DMS53 treated with DMSO at 0.1 percent for 48 hours (cell line): ENCODE measurements at regions not wholly inside any gene's neighbourhood (a gene's known extent, or its start where the extent isn't known, plus 50 kb on each side); places are given as distances from the start of the nearest gene placed in this dataset.
"Not testable (repeated sequence)": the region's sequence is repeated elsewhere in the genome, so short reads cannot be mapped to it uniquely, and the experiment has no call there.

Experiments used
- DNase-seq: peaks from one replicate; lab custom pipeline; 2025; ENCODE audit not compliant: unreplicated experiment; lab: John Stamatoyannopoulos, UW

DNA sequence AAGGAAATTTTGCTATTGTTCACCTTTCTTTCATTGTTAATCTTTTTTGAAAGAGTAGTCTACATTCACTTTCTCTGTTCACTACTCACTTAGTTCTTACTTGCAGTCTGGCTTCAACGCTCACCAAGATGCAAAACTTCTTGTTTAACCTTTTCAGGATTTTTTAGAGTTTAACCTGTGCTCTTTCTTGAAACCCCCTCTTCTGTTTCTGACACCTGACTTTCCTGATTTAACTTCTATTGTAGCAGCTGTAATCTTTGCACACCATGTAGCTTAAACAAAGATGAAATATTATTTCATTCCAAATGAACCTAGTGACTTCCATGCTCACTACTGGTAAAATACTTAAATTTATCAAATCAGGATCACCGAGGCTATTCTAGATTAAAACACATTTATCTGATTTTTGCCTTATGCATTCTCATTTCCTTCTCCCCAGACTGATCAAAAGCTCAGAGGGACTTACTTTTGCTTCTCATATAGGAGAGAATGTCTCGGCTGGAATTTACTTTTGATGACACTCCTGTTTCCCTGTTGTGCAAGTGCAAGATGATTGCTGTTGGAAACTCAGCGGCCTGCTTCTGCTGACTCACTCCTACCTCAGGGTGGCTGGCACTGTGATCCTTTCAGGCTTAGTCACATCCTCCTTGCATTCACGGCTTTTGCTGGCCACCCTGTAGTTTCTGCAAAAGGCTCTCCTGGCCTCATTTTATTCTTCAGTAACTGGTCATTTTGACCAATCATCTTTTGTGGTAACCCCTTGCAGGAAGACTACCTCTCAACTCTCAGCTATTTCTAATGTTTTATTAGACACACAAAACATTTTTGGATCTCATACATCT lies 109.3 kb upstream of the IFNE start:
- peak; percentile 68 for DNase-seq

- no peak for DNase-seq
These were observed 109.9 kb upstream of the IFNE start for GRCh38 chr9:21592063-21592338.

DNA sequence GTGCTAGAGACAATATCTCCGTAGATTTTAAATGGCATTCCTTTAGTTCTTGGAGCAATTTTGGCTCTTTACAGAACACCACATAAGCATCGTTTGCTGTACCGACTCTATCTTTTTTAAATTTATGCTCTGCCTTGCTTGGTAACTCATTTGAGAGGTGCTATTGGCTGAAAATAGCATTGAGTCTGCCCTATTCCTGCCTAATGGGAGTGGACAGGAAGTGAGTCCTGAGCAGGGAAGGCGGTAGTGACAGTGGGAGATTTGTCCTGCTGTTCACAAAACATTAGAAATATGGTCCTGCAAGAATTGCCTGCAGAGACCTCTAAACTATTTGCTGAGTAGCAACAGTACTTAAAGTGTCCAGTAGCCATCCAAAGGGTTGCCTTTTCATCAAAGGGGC lies 115.2 kb upstream of the IFNE start:
- DNase-seq = no peak

DNA sequence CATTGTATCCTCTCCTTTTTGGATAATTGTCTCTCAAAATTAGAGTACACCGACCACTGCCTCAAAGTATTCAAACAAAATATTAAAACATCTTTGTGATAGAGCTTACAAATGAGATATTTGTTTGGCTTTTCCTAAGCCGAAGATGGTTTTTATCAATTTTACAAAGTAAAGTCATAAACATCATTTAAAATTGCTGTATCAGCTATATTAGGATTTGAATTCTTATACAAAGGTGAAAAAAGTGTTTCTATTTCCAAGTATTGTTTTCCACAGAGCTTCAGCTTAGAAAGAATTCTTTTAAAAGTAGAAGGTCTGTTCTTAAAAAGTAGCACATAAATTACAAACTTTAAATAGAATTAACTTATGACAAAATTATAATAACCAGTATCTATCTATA lies 116.6 kb upstream of the IFNE start:
- DNase-seq = no peak

GRCh38 chr9:21605489-21605931 lies 123.4 kb upstream of the IFNE start:
- DNase-seq = no peak

DNA sequence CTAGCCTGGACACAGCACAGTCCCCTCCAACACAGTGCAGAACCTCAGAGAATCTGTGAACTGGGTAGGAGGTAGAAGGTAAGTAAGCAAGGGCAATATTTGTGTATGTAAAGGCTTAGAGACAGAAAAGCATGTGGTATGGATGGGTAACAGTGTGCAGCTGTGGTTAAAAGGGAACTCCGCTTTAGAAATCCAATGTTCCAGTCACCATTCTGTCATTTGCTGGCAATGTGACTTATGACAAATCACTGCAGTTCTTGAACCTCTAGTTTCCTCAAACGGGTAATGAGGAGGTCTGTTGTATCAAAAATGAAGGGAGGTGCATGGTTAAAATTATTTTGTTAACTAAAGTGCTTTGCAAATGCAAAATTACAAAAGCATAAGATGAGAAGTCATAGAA lies 125.5 kb upstream of the IFNE start:
- DNase-seq = no peak

DNA sequence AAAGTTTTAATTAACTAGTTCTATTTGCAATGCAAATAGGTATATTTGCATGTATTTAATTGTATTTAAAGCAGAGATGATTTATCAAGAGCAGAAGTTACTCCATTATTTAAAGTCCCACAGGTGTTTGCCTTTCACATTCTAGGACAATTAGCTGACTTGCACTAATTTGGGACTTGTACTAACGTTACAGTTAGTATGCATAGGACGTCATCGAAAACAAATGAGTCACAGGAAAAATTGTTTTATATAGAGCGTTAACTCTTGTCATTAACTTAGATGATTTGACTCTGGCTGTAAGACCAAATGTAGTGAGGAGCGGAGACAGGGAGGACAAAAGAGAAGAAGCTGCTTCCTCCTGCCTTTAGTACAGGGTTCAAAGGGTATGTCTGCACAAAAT lies 126.1 kb upstream of the IFNE start:
- no peak for DNase-seq

GRCh38 chr9:21609506-21609905 lies 127.4 kb upstream of the IFNE start:
- DNase-seq = no peak

DNA sequence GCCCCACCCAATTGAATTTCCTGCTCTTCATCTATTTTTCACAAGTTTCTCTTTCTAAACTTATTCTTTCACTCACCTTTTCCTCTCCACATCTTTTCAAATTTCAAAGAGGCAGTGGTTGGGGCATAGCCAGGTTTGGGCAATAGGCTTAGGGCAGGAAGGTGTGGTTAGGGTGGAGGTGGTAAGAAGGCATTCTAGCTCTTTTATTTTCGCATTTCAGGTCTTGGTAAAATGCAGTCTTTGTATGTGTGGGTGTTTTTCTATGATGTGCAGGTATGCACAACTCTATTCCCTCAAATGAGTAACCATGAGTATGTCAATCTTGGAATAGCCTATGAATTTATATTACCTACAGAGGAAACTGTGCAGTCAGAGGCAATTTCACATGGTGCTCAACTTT lies 129.8 kb upstream of the IFNE start:
- no peak for DNase-seq

DNA sequence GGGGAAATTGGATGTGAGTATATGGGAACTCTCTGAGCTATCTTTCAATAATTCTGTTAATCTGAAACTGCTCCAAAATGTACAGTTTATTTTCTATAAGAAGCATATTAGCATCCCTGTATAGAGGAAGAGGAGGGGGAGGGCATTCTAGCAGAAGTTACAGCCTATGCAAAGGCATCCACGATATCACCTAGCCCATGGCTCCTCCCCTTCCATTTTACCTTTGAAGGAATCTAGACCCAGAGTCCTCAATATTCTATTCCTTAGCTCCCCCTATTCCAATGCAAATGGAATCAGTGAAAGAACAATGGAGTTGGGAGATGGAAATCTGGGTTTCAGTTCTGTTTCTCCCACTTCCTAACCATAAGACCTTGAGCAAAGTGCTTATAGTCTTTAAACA lies 132.9 kb upstream of the IFNE start:
- DNase-seq = no peak

DNA sequence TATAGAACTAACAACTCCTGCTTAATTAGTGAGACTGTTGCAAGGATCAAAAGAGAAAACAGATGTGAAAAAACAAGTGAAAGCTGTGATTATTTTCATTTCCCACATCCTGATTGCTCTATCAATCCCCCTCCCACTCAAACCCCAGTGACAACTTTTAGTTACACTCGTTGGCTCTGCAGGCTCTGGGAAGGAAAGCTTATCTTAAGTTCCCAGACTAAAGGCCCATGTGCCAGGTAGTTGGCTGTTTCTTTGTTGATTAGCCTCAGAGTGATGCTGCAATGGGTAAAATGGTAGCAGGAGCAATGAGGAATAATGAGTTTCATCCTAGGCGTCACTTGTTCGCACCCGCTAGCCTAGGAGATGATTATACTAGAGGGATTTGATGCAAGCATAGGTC lies 133.3 kb upstream of the IFNE start:
- DNase-seq = no peak

GRCh38 chr9:21616082-21616778 lies 134.1 kb upstream of the IFNE start:
- no peak for DNase-seq

GRCh38 chr9:21624675-21625644 lies 142.8 kb upstream of the IFNE start:
- no peak for DNase-seq

DNA sequence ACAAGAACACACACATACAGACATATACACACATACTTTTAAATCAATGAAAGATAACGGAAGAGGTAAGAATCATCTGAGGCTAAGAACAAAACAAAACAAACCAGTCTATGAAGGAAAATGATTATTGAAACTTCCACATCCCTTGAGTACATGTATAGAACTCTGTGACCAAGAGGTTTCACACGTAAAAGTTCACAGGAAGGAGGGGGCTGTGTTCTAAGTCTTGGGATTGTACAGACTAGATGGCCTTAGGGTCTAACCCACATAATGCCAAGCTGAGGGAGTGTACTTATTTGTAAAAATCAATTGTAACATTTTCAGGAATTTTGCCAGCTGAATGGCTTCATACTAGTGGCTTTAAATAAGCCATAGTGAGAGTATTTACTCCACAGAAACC lies 144.4 kb upstream of the IFNE start:
- DNase-seq = no peak

- not testable (repeated sequence) for DNase-seq
These were observed 146.8 kb upstream of the IFNE start for GRCh38 chr9:21628954-21629353.

- no peak for DNase-seq
These were observed 152.8 kb upstream of the IFNE start for GRCh38 chr9:21634951-21635350.

- DNase-seq = no peak
These were observed 156.0 kb upstream of the IFNE start for GRCh38 chr9:21638104-21638503.

DNA sequence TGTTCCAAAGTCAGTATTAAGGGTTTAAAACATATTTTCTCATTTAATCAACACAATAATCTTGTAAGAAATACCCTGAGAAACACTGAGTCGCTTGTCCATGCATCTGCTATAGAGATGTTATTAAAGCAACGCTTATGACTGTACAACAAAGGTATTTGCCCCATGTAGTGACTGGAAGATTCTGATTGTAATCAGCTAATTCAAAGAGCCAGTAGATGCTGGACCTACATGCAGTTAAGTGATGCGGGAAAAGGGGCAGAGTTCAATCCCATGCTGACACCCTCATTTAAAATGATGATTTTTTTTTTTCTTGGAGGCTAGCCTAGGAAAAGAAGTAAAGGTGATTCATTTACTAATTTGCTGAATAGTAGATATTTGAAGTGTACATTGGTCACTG lies 149.3 kb upstream of the MTAP start:
- no peak for DNase-seq

DNA sequence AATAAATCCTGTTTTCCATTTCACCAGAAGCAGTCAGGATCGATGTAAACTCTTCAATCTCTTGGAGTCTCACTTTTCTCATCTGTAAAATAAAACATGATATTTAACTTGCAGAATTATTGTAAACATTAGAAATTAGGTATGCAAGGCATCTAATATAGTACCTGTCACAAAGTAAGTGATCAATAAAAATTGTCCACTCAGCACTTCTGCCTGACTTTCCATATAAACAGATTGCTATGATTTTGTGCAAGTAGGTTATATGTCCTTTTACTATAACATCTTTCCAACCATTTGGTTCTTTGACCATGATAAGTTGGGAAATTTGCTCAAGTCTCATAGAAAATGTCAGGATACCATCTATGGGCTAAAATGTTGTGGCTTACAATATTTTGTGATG lies 148.8 kb upstream of the MTAP start:
- DNase-seq = no peak

- DNase-seq = no peak
These were observed 145.4 kb upstream of the MTAP start for GRCh38 chr9:21656776-21657674.
